ENCODE measurements at regions not wholly inside any gene's neighbourhood (a gene's known extent, or its start where the extent isn't known, plus 50 kb on each side); places are given as distances from the start of the nearest gene placed in this dataset.
"Not testable (repeated sequence)": the region's sequence is repeated elsewhere in the genome, so short reads cannot be mapped to it uniquely, and the experiment has no call there.

DNA sequence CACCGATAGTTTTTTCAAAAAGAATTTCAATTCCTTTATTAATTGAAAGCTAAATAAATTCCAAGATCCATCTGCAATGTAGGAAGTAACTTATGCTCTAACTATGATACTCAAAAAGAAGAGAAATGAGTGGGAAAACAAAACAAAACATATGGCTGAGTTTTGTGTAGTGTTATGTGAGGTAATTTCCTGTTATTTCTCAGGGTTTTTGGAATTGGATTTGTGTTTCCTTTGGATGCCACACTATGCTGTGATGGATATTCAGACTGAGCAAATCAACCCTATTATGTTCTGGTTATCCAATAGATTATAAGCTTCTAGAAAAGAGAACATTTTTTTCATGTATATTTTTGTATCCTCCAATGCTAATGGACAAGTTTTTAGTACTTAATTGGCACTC lies 73.4 kb upstream of the RAPGEF2 start:
- no peaks in the 10 kb centered on the region for H3K9me3 ChIP-seq
- no peak overlapping the region for H3K4me3 ChIP-seq
- TF ChIP-seq, protein P1, sequence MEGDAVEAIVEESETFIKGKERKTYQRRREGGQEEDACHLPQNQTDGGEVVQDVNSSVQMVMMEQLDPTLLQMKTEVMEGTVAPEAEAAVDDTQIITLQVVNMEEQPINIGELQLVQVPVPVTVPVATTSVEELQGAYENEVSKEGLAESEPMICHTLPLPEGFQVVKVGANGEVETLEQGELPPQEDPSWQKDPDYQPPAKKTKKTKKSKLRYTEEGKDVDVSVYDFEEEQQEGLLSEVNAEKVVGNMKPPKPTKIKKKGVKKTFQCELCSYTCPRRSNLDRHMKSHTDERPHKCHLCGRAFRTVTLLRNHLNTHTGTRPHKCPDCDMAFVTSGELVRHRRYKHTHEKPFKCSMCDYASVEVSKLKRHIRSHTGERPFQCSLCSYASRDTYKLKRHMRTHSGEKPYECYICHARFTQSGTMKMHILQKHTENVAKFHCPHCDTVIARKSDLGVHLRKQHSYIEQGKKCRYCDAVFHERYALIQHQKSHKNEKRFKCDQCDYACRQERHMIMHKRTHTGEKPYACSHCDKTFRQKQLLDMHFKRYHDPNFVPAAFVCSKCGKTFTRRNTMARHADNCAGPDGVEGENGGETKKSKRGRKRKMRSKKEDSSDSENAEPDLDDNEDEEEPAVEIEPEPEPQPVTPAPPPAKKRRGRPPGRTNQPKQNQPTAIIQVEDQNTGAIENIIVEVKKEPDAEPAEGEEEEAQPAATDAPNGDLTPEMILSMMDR (IDR thresholded peaks at IDR 0.05), result no peak
- no peak for TF ChIP-seq POLR2A (IDR thresholded peaks at IDR 0.05)
- no peak overlapping the region for H3K27ac ChIP-seq
- intact Hi-C loops (cut with DNase I; ENCODE audit: low total_unique reads), result no loop called here
- no peak for DNase-seq
- H3K36me3 ChIP-seq, result no peaks in the 10 kb centered on the region
- no peaks in the 10 kb centered on the region for H3K27me3 ChIP-seq
- H3K4me1 ChIP-seq, result no peaks in the 10 kb centered on the region

DNA sequence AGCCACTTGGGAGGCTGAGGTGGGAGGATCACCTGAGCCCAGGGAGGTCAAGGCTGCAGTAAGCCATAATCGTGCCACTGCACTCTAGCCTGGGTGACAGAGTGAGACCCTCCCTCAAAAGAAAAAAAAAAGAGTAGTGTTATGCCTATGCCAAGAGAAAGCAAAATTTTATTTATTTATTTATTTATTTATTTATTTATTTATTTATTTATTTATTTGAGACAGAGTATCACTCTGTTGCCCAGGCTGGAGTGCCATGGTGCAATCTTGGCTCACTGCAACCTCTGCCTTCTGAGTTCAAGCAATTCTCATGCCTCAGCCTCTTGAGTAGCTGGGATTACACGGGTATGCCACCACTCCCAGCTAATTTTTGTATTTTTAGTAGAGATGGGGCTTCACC lies 72.6 kb upstream of the RAPGEF2 start:
- DNase-seq; H3K27ac ChIP-seq; H3K27me3 ChIP-seq; intact Hi-C loops (cut with DNase I; ENCODE audit: low total_unique reads); H3K9me3 ChIP-seq; H3K4me1 ChIP-seq; H3K4me3 ChIP-seq; H3K36me3 ChIP-seq: not testable (repeated sequence)

DNA sequence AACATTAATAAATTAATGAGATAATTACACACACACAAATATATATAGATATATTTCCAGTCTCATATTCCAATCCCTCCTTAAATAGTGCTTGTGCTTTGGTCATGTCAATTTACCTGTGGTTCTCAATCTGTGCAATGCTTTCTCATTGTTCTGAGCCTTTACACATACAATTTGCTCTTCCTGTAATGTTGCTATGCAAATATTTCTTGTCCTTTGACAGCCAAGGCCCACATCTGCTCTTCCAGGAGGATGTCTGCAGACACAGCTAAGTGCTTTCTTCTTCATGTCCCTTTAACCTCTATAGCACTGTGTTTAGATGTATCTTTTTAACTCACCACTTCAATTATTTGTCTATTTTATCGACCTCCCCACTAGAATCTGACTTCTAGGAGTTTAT lies 67.3 kb upstream of the RAPGEF2 start:
- Histone ChIP-seq H3K4me3 (no peak overlapping the region), H3K9me3 (no peaks in the 10 kb centered on the region), H3K27ac (no peak overlapping the region), H3K4me1 (no peaks in the 10 kb centered on the region), H3K36me3 (no peaks in the 10 kb centered on the region), H3K27me3 (no peaks in the 10 kb centered on the region)
- intact Hi-C loops (cut with DNase I; ENCODE audit: low total_unique reads), result no loop called here
- TF ChIP-seq POLR2A (IDR thresholded peaks at IDR 0.05), result no peak
- TF ChIP-seq, protein P1 (IDR thresholded peaks at IDR 0.05), result no peak
- DNase-seq, result no peak

DNA sequence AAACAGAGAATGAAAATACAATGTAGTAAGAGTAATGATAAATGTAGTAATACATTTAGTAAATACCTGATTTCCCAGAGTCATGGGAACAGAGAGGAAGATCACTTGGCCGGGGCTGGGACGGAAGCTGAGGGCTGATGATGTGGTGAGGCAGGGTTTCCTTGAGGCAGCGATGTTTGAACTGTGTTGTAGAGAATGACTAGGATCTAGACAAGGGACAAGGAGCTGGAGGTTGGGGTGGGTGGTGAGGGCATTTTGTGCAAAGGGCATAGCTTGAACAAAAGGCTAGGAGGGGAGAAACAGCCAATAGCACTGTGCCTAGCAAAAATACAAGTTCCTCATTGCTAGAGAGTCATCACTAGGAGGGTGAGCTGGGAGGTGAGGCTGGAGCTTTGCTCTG lies 64.3 kb upstream of the RAPGEF2 start:
- H3K27me3 ChIP-seq, result no peaks in the 10 kb centered on the region
- no peak overlapping the region for H3K27ac ChIP-seq
- H3K4me1 ChIP-seq, result no peaks in the 10 kb centered on the region
- H3K36me3 ChIP-seq, result no peaks in the 10 kb centered on the region
- no peak overlapping the region for H3K4me3 ChIP-seq
- no peaks in the 10 kb centered on the region for H3K9me3 ChIP-seq
- DNase-seq, result no peak
- intact Hi-C loops (cut with DNase I; ENCODE audit: low total_unique reads), result no loop called here
- no peak for TF ChIP-seq POLR2A (IDR thresholded peaks at IDR 0.05)
- TF ChIP-seq, protein P1 (IDR thresholded peaks at IDR 0.05), result no peak

DNA sequence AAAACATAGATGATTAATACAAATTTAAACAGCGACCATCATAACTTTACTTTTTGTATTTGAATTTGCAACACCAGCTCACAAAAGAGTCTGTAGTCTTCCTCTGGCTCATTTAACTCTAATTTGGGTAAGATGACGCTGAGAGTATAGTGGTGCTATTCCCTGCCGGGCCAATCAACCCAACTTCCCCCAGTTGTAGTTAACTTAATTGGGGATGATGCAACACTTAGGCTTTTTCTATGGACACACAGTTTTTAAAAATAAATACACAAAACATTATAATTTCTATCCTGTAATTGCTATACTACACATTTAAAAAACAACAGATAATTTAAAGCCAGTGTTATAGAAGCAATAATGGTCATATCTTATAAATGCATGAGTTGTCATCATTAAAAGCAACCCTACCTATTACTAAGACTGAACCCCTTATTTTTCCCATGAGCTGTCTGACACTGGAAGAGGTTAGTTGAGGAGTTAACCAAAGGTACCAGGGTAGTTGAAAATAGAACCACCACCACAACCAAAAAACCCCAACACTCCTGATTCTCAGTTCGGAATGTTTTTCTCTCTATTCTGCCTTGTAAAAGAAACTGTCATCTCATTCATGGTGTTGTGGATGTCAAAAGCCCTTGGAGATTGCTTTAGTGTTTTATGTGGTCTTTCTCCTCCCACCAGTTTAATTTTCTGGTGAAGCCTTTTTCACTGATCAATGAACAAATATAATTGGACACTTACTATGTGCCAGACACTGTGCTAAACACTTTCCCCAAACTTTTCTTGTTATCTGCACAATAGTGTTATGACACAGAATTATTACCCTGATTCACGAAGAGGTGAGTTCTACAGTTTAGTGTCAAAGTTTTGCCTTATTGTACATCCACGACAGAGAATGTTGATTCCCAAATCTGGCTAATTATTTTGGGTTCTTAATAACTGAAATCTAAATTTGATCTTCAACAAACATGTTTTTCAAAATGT lies 61.5 kb upstream of the RAPGEF2 start:
- intact Hi-C loops (cut with DNase I; ENCODE audit: low total_unique reads), result no loop called here
- no peaks in the 10 kb centered on the region for H3K36me3 ChIP-seq
- H3K27ac ChIP-seq, result no peak overlapping the region
- TF ChIP-seq POLR2A (IDR thresholded peaks at IDR 0.05), result no peak
- TF ChIP-seq, protein P1 (IDR thresholded peaks at IDR 0.05), result no peak
- no peaks in the 10 kb centered on the region for H3K4me1 ChIP-seq
- H3K9me3 ChIP-seq, result no peaks in the 10 kb centered on the region
- H3K27me3 ChIP-seq, result no peaks in the 10 kb centered on the region
- no peak for DNase-seq
- H3K4me3 ChIP-seq, result no peak overlapping the region

All from uterus (tissue), 3 donors.